ENCODE measurements at regions not wholly inside any gene's neighbourhood (a gene's known extent, or its start where the extent isn't known, plus 50 kb on each side); places are given as distances from the start of the nearest gene placed in this dataset.
A peak's percentile ranks its signal among the peaks of the same experiment; 100 is the strongest.

- no peak for TF ChIP-seq NRF1 (conservative IDR thresholded peaks at IDR 0.05; ENCODE audit: low read depth, low read length)
- no peak for TF ChIP-seq ZNF274 (IDR thresholded peaks at IDR 0.05; ENCODE audit: insufficient read depth, insufficient read length)
- TF ChIP-seq ZBED1 (IDR thresholded peaks at IDR 0.05; ENCODE audit: borderline replicate concordance) = no peak
- peak; percentile 49 for TF ChIP-seq DPF2 (IDR thresholded peaks at IDR 0.05)
- TF ChIP-seq NR2C2 (IDR thresholded peaks at IDR 0.05; ENCODE audit: borderline replicate concordance, control insufficient read depth, insufficient read length, low read depth) = no peak
- no peak for TF ChIP-seq ZBTB40 (IDR thresholded peaks at IDR 0.05; ENCODE audit: borderline replicate concordance)
- no peak for TF ChIP-seq IRF3 (IDR thresholded peaks at IDR 0.05)
- peak; percentile 81 for TF ChIP-seq ATF7 (IDR thresholded peaks at IDR 0.05; ENCODE audit: low read depth)
- no peak for TF ChIP-seq NFYA (IDR thresholded peaks at IDR 0.05; ENCODE audit: borderline replicate concordance, low read depth, low read length)
- TF ChIP-seq CEBPZ (IDR thresholded peaks at IDR 0.05; ENCODE audit: low read depth, low read length) = no peak
- no peak for TF ChIP-seq SPI1 (IDR thresholded peaks at IDR 0.05; ENCODE audit: borderline replicate concordance, insufficient read depth, low read depth, low read length)
- no peak for TF ChIP-seq ZNF207 (IDR thresholded peaks at IDR 0.05; ENCODE audit: borderline replicate concordance)
- peak; percentile 15; the same call in 1 of the 2 replicates for TF ChIP-seq SMC3 (IDR thresholded peaks at IDR 0.05; ENCODE audit: borderline replicate concordance, low read length)
- no peak for TF ChIP-seq RCOR1 (conservative IDR thresholded peaks at IDR 0.05; ENCODE audit: low read depth, low read length)
- no peak for TF ChIP-seq EZH2 (IDR thresholded peaks at IDR 0.05; ENCODE audit: borderline replicate concordance, control insufficient read depth, low read depth, low read length)
- TF ChIP-seq E2F8 (IDR thresholded peaks at IDR 0.05; ENCODE audit: low read depth, partially characterized antibody) = no peak
Measured at GRCh38 chr6:15989397-15989796, 139.5 kb upstream of the MYLIP start (continued).

Data from GM12878 (cell line).